ENCODE measurements at regions not wholly inside any gene's neighbourhood (a gene's known extent, or its start where the extent isn't known, plus 50 kb on each side); places are given as distances from the start of the nearest gene placed in this dataset.

- Mint-ChIP-seq H3K36me3 (no peaks in the 10 kb centered on the region), H3K27me3 (peaks cover 10 to 22% (median 15%) of the 10 kb centered on the region in 5 donors), H3K4me3 (no peak overlapping the region), H3K4me1 (peaks cover 0 to 6% (median 0%) of the 10 kb centered on the region in 7 donors), H3K9me3 (no peaks in the 10 kb centered on the region), H3K27ac (no peak overlapping the region)
- no peaks in the 10 kb centered on the region for H3K4me1 ChIP-seq (ENCODE audit: control insufficient read depth in 2 of 2, insufficient read depth in 2 of 2, low read length in 2 of 2)
- no peak overlapping the region for H3K4me3 ChIP-seq (ENCODE audit: low read length)
- DNase-seq (no peak), ATAC-seq (no peak)
- H3K36me3 ChIP-seq (ENCODE audit: control insufficient read depth in 2 of 3, insufficient read depth in 3 of 3, low read length in 3 of 3) = no peaks in the 10 kb centered on the region
- intact Hi-C loops (cut with micrococcal nuclease) = no loop called here
- ChIA-PET CTCF (no interaction called here), POLR2A (no interaction called here)
- no peak overlapping the region for H3K27ac ChIP-seq (ENCODE audit: low read depth, low read length)
- H3K27me3 ChIP-seq (ENCODE audit: control insufficient read depth in 2 of 2, insufficient read depth in 2 of 2, low read length in 2 of 2) = no peaks in the 10 kb centered on the region
- no peaks in the 10 kb centered on the region for H3K9me3 ChIP-seq (ENCODE audit: control insufficient read depth in 2 of 3, low read length in 3 of 3)
Measured at GRCh38 chr2:45260946-45261345, 251.7 kb upstream of the SIX2 start.

- POLR2A ChIA-PET = no interaction called here
- Mint-ChIP-seq H3K4me3 (no peak overlapping the region), H3K27ac (peak overlapping the region in 1 of 9 donors; percentile 13), H3K9me3 (no peaks in the 10 kb centered on the region), H3K36me3 (no peaks in the 10 kb centered on the region), H3K4me1 (peaks cover 0 to 6% (median 0%) of the 10 kb centered on the region in 7 donors), H3K27me3 (peaks cover 7 to 19% (median 15%) of the 10 kb centered on the region in 5 donors)
- intact Hi-C loops (cut with micrococcal nuclease) = no loop called here
- CTCF ChIA-PET = no interaction called here
- Histone ChIP-seq H3K36me3 (ENCODE audit: control insufficient read depth in 2 of 3, insufficient read depth in 3 of 3, low read length in 3 of 3) (no peaks in the 10 kb centered on the region), H3K9me3 (ENCODE audit: control insufficient read depth in 2 of 3, low read length in 3 of 3) (no peaks in the 10 kb centered on the region), H3K27me3 (ENCODE audit: control insufficient read depth in 2 of 2, insufficient read depth in 2 of 2, low read length in 2 of 2) (no peaks in the 10 kb centered on the region), H3K4me1 (ENCODE audit: control insufficient read depth in 2 of 2, insufficient read depth in 2 of 2, low read length in 2 of 2) (no peaks in the 10 kb centered on the region), H3K4me3 (ENCODE audit: low read length) (no peak overlapping the region), H3K27ac (ENCODE audit: low read depth, low read length) (no peak overlapping the region)
- DNase-seq = no peak
- ATAC-seq = no peak
Measured at GRCh38 chr2:45259547-45260160, 250.4 kb upstream of the SIX2 start.

- POLR2A ChIA-PET = no interaction called here
- H3K36me3 Mint-ChIP-seq = no peaks in the 10 kb centered on the region
Measured at GRCh38 chr2:45259138-45259537, 249.9 kb upstream of the SIX2 start.

GRCh38 chr2:45258311-45258710 lies 249.1 kb upstream of the SIX2 start:
- H3K27me3 ChIP-seq (ENCODE audit: control insufficient read depth in 2 of 2, insufficient read depth in 2 of 2, low read length in 2 of 2) = no peaks in the 10 kb centered on the region
- no peak overlapping the region for H3K4me3 ChIP-seq (ENCODE audit: low read length)
- Mint-ChIP-seq H3K4me3 (no peak overlapping the region), H3K27ac (no peak overlapping the region), H3K27me3 (peaks cover 0 to 15% (median 11%) of the 10 kb centered on the region in 5 donors), H3K36me3 (no peaks in the 10 kb centered on the region), H3K4me1 (peaks cover 0 to 4% (median 0%) of the 10 kb centered on the region in 7 donors), H3K9me3 (no peaks in the 10 kb centered on the region)
- H3K36me3 ChIP-seq (ENCODE audit: control insufficient read depth in 2 of 3, insufficient read depth in 3 of 3, low read length in 3 of 3) = no peaks in the 10 kb centered on the region
- no peaks in the 10 kb centered on the region for H3K9me3 ChIP-seq (ENCODE audit: control insufficient read depth in 2 of 3, low read length in 3 of 3)
- ChIA-PET POLR2A (no interaction called here), CTCF (no interaction called here)
- H3K27ac ChIP-seq (ENCODE audit: low read depth, low read length) = no peak overlapping the region
- intact Hi-C loops (cut with micrococcal nuclease) = no loop called here
- ATAC-seq (no peak), DNase-seq (no peak)
- H3K4me1 ChIP-seq (ENCODE audit: control insufficient read depth in 2 of 2, insufficient read depth in 2 of 2, low read length in 2 of 2) = no peaks in the 10 kb centered on the region

More at GRCh38 chr2:45259138-45259537, 249.9 kb upstream of the SIX2 start:
- H3K4me3 ChIP-seq (ENCODE audit: low read length) = no peak overlapping the region
- Mint-ChIP-seq H3K4me1 (peaks cover 0 to 6% (median 0%) of the 10 kb centered on the region in 7 donors), H3K27me3 (peaks cover 2 to 18% (median 14%) of the 10 kb centered on the region in 5 donors), H3K4me3 (no peak overlapping the region), H3K27ac (no peak overlapping the region), H3K9me3 (no peaks in the 10 kb centered on the region)
- H3K4me1 ChIP-seq (ENCODE audit: control insufficient read depth in 2 of 2, insufficient read depth in 2 of 2, low read length in 2 of 2) = no peaks in the 10 kb centered on the region
- no peaks in the 10 kb centered on the region for H3K27me3 ChIP-seq (ENCODE audit: control insufficient read depth in 2 of 2, insufficient read depth in 2 of 2, low read length in 2 of 2)
- CTCF ChIA-PET = no interaction called here
- no peak for ATAC-seq
- no peak for DNase-seq
- no peaks in the 10 kb centered on the region for H3K36me3 ChIP-seq (ENCODE audit: control insufficient read depth in 2 of 3, insufficient read depth in 3 of 3, low read length in 3 of 3)
- H3K9me3 ChIP-seq (ENCODE audit: control insufficient read depth in 2 of 3, low read length in 3 of 3) = no peaks in the 10 kb centered on the region
- H3K27ac ChIP-seq (ENCODE audit: low read depth, low read length) = no peak overlapping the region
- intact Hi-C loops (cut with micrococcal nuclease) = no loop called here

GRCh38 chr2:45257820-45258219 lies 248.6 kb upstream of the SIX2 start:
- POLR2A ChIA-PET = no interaction called here
- H3K27ac Mint-ChIP-seq = no peak overlapping the region
- no peak overlapping the region for H3K27ac ChIP-seq (ENCODE audit: low read depth, low read length)
- DNase-seq (no peak), ATAC-seq (no peak)
- intact Hi-C loops (cut with micrococcal nuclease) = no loop called here
- CTCF ChIA-PET = no interaction called here
- H3K36me3 Mint-ChIP-seq = no peaks in the 10 kb centered on the region
- no peaks in the 10 kb centered on the region for H3K27me3 ChIP-seq (ENCODE audit: control insufficient read depth in 2 of 2, insufficient read depth in 2 of 2, low read length in 2 of 2)
- H3K4me3 Mint-ChIP-seq = no peak overlapping the region
- H3K9me3 ChIP-seq (ENCODE audit: control insufficient read depth in 2 of 3, low read length in 3 of 3) = no peaks in the 10 kb centered on the region
- peaks cover 0 to 1% (median 0%) of the 10 kb centered on the region in 7 donors for H3K4me1 Mint-ChIP-seq
- H3K4me3 ChIP-seq (ENCODE audit: low read length) = no peak overlapping the region
- no peaks in the 10 kb centered on the region for H3K36me3 ChIP-seq (ENCODE audit: control insufficient read depth in 2 of 3, insufficient read depth in 3 of 3, low read length in 3 of 3)
- H3K4me1 ChIP-seq (ENCODE audit: control insufficient read depth in 2 of 2, insufficient read depth in 2 of 2, low read length in 2 of 2) = no peaks in the 10 kb centered on the region
- H3K27me3 Mint-ChIP-seq = peaks cover 0 to 14% (median 6%) of the 10 kb centered on the region in 5 donors
- H3K9me3 Mint-ChIP-seq = no peaks in the 10 kb centered on the region

GRCh38 chr2:45256867-45257641 lies 247.8 kb upstream of the SIX2 start:
- no peak overlapping the region for H3K4me3 ChIP-seq (ENCODE audit: low read length)
- no peaks in the 10 kb centered on the region for H3K9me3 ChIP-seq (ENCODE audit: control insufficient read depth in 2 of 3, low read length in 3 of 3)
- H3K9me3 Mint-ChIP-seq = no peaks in the 10 kb centered on the region
- no peak overlapping the region for H3K27ac ChIP-seq (ENCODE audit: low read depth, low read length)
- no peak overlapping the region for H3K27ac Mint-ChIP-seq
- POLR2A ChIA-PET = no interaction called here
- H3K36me3 ChIP-seq (ENCODE audit: control insufficient read depth in 2 of 3, insufficient read depth in 3 of 3, low read length in 3 of 3) = no peaks in the 10 kb centered on the region
- DNase-seq = no peak
- no peaks in the 10 kb centered on the region for H3K36me3 Mint-ChIP-seq
- no peaks in the 10 kb centered on the region for H3K27me3 ChIP-seq (ENCODE audit: control insufficient read depth in 2 of 2, insufficient read depth in 2 of 2, low read length in 2 of 2)
- H3K4me1 Mint-ChIP-seq = peaks cover 0 to 1% (median 0%) of the 10 kb centered on the region in 7 donors
- H3K27me3 Mint-ChIP-seq = peaks cover 0 to 14% (median 1%) of the 10 kb centered on the region in 5 donors
- no peak overlapping the region for H3K4me3 Mint-ChIP-seq
- CTCF ChIA-PET = no interaction called here
- intact Hi-C loops (cut with micrococcal nuclease) = no loop called here
- ATAC-seq = no peak
- H3K4me1 ChIP-seq (ENCODE audit: control insufficient read depth in 2 of 2, insufficient read depth in 2 of 2, low read length in 2 of 2) = no peaks in the 10 kb centered on the region
